K562 (cell line): ENCODE measurements at regions not wholly inside any gene's neighbourhood (a gene's known extent, or its start where the extent isn't known, plus 50 kb on each side); places are given as distances from the start of the nearest gene placed in this dataset.

Experiments
- CBX8 ChIP-seq: fragments of 200-600 bp; sonication (generic); IDR thresholded peaks from 2 replicates; pipeline ENCODE4 v1.6.1; 2012; ENCODE audit warnings: borderline replicate concordance, mixed run types, low read depth, mild to moderate bottlenecking, moderate library complexity, mixed read lengths, low read length, control low read depth, inconsistent platforms; ENCODE audit not compliant: poor library complexity, severe bottlenecking; ENCODE audit errors: extremely low read depth
- FOXP4 ChIP-seq: sonication (generic); formaldehyde crosslinking; IDR thresholded peaks from 2 replicates; pipeline ENCODE4 v1.8.0; 2022; ENCODE audit warnings: mild to moderate bottlenecking, missing genetic modification reagents, borderline replicate concordance
- HDAC1 ChIP-seq, 2 experiments: fragments of 450-650 bp; IDR thresholded peaks; 2 replicates each; pipeline ENCODE4 v1.6.1; 2016 to 2017; ENCODE audit warnings: inconsistent platforms in 1 of 2, mild to moderate bottlenecking in 1 of 2, moderate library complexity in 1 of 2
- HIVEP1 ChIP-seq: fragments of 250-450 bp; sonication (Bioruptor Pico); IDR thresholded peaks from 2 replicates; pipeline ENCODE4 v1.4.0; 2020; ENCODE audit warnings: mild to moderate bottlenecking
- HNRNPL ChIP-seq: fragments of 200-400 bp; formaldehyde crosslinking; IDR thresholded peaks from 2 replicates; pipeline ENCODE4 v1.6.1; 2017; ENCODE audit warnings: low read depth, mild to moderate bottlenecking, low read length
- ILF3 ChIP-seq: fragments of 450-650 bp; IDR thresholded peaks from 2 replicates; pipeline ENCODE4 v1.6.1; 2018; ENCODE audit warnings: antibody characterized with exemption, mild to moderate bottlenecking, moderate library complexity, borderline replicate concordance
- NR3C1 ChIP-seq: sonication (generic); formaldehyde crosslinking; IDR thresholded peaks from 2 replicates; pipeline ENCODE4 v1.8.1; 2022; ENCODE audit warnings: missing genetic modification reagents
- POLR2AphosphoS2 ChIP-seq: IDR thresholded peaks from 2 replicates; pipeline ENCODE4 v1.6.1; 2012; ENCODE audit warnings: low read length, improper control_type of control experiment
- PURB ChIP-seq: sonication (generic); formaldehyde crosslinking; IDR thresholded peaks from 2 replicates; pipeline ENCODE4 v1.9.0; 2021; ENCODE audit warnings: low read depth, mild to moderate bottlenecking, missing genetic modification reagents
- RFX5 ChIP-seq: IDR thresholded peaks from 2 replicates; pipeline ENCODE4 v1.6.1; 2011; ENCODE audit warnings: low read depth, mild to moderate bottlenecking, improper control_type of control experiment, low read length
- THAP12 ChIP-seq: fragments of 250-450 bp; sonication (Bioruptor Pico); IDR thresholded peaks from 2 replicates; pipeline ENCODE4 v1.9.0; 2021; ENCODE audit warnings: mild to moderate bottlenecking, inconsistent platforms
- ZBTB34 ChIP-seq: fragments of 250-450 bp; sonication (Bioruptor Pico); IDR thresholded peaks from 2 replicates; pipeline ENCODE4 v1.8.0; 2021; ENCODE audit warnings: mild to moderate bottlenecking, moderate library complexity
- ZNF384 ChIP-seq: IDR thresholded peaks from 2 replicates; pipeline ENCODE4 v1.6.1; 2012; ENCODE audit warnings: low read depth, low read length, improper control_type of control experiment
- ZNF408 ChIP-seq: fragments of 250-450 bp; sonication (Bioruptor Pico); IDR thresholded peaks from 2 replicates; pipeline ENCODE4 v1.4.0; 2020; ENCODE audit warnings: low read depth, mild to moderate bottlenecking, moderate library complexity
- TF ChIP-seq, protein P1 (sequence below): sonication (generic); formaldehyde crosslinking; IDR thresholded peaks from 2 replicates; pipeline ENCODE4 v1.4.0; 2020; ENCODE audit warnings: mild to moderate bottlenecking, missing genetic modification reagents
- TF ChIP-seq, protein P2 (sequence below): fragments of 250-450 bp; sonication (Bioruptor Pico); IDR thresholded peaks from 2 replicates; pipeline ENCODE4 v1.4.0; 2020; ENCODE audit warnings: mild to moderate bottlenecking

- TF ChIP-seq, protein P1, sequence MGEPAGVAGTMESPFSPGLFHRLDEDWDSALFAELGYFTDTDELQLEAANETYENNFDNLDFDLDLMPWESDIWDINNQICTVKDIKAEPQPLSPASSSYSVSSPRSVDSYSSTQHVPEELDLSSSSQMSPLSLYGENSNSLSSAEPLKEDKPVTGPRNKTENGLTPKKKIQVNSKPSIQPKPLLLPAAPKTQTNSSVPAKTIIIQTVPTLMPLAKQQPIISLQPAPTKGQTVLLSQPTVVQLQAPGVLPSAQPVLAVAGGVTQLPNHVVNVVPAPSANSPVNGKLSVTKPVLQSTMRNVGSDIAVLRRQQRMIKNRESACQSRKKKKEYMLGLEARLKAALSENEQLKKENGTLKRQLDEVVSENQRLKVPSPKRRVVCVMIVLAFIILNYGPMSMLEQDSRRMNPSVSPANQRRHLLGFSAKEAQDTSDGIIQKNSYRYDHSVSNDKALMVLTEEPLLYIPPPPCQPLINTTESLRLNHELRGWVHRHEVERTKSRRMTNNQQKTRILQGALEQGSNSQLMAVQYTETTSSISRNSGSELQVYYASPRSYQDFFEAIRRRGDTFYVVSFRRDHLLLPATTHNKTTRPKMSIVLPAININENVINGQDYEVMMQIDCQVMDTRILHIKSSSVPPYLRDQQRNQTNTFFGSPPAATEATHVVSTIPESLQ (CRISPR knock-in tag), result no peak
- TF ChIP-seq ZNF384 (no peak), NR3C1 (CRISPR knock-in tag) (no peak), ZBTB34 (CRISPR knock-in tag) (no peak), POLR2AphosphoS2 (no peak), FOXP4 (CRISPR knock-in tag) (no peak), RFX5 (no peak), THAP12 (CRISPR knock-in tag) (no peak), ILF3 (no peak), HDAC1 (IDR thresholded peaks at IDR 0.05) (no peak), HNRNPL (no peak), ZNF408 (no peak), HIVEP1 (CRISPR knock-in tag) (no peak), CBX8 (no peak), PURB (CRISPR knock-in tag) (no peak)
- TF ChIP-seq, protein P2, sequence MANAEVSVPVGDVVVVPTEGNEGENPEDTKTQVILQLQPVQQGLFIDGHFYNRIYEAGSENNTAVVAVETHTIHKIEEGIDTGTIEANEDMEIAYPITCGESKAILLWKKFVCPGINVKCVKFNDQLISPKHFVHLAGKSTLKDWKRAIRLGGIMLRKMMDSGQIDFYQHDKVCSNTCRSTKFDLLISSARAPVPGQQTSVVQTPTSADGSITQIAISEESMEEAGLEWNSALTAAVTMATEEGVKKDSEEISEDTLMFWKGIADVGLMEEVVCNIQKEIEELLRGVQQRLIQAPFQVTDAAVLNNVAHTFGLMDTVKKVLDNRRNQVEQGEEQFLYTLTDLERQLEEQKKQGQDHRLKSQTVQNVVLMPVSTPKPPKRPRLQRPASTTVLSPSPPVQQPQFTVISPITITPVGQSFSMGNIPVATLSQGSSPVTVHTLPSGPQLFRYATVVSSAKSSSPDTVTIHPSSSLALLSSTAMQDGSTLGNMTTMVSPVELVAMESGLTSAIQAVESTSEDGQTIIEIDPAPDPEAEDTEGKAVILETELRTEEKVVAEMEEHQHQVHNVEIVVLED (CRISPR knock-in tag), result no peak
These were observed 154.0 kb downstream of the TRIM27 start (continued) for GRCh38 chr6:28769626-28770402.
